Uterus (tissue), 2 donors: ENCODE measurements at regions not wholly inside any gene's neighbourhood (a gene's known extent, or its start where the extent isn't known, plus 50 kb on each side); places are given as distances from the start of the nearest gene placed in this dataset.

Source experiments
- CTCF ChIP-seq, 4 experiments: fragments of 200-600 bp in 2 of 4; fragments of 450-650 bp in 2 of 4; sonication (generic) in 2 of 4; IDR thresholded peaks; one replicate each; pipeline ENCODE4 v1.5.1; 2016 to 2019; ENCODE audit warnings: antibody characterized with exemption in 4 of 4, mild to moderate bottlenecking in 2 of 4, moderate library complexity in 1 of 4
- POLR2A ChIP-seq, 2 donors: fragments of 450-650 bp; IDR thresholded peaks; one replicate each; pipeline ENCODE4 v1.6.1; 2016; ENCODE audit warnings: antibody characterized with exemption in 2 of 2, mild to moderate bottlenecking in 1 of 2, moderate library complexity in 1 of 2

GRCh38 chr18:56517196-56517595 is 121.2 kb downstream of the TXNL1 start:
- TF ChIP-seq CTCF (IDR thresholded peaks at IDR 0.05) (no peak), POLR2A (IDR thresholded peaks at IDR 0.05) (no peak)
